HepG2 (cell line): ENCODE measurements at regions not wholly inside any gene's neighbourhood (a gene's known extent, or its start where the extent isn't known, plus 50 kb on each side); places are given as distances from the start of the nearest gene placed in this dataset.

Experiments used
- ATAC-seq: fragments of 200-7000 bp; cut with Tn5 transposase; 3 replicates; pipeline ENCODE4 v1.9.1; 2020; ENCODE audit warnings: mild to moderate bottlenecking, moderate library complexity
- BruUV-seq: library from RNA; stranded (reverse); fragments of 400-500 nt; replicated peaks from 2 replicates; lab custom pipeline; 2021; lab: Mats Ljungman, UMichigan
- CTCF ChIA-PET: fragments of 300-600 bp; formaldehyde crosslinking; extraction: SDS; loops from one replicate; lab custom pipeline; 2021; ENCODE audit warnings: low total read pairs, inconsistent platforms, low intra/inter-chr PET ratio; lab: Yijun Ruan, JAX
- POLR2A ChIA-PET: fragments of 350-600 bp; sonication (Branson Sonifier 250); formaldehyde crosslinking; loops from one replicate; lab custom pipeline; 2020; ENCODE audit warnings: antibody characterized with exemption, inconsistent platforms; lab: Yijun Ruan, JAX
- DNase-seq: peaks from one replicate; pipeline ENCODE4 v3.0.0-alpha.2; 2015; ENCODE audit warnings: low spot score
- FAIRE-seq: peaks from 3 replicates; lab custom pipeline; 2011; peaks lifted over from hg19 to GRCh38; lab: Jason Lieb, UNC
- H2AFZ ChIP-seq: one replicate; pipeline ENCODE4 v1.6.1; 2011; ENCODE audit warnings: low read length, inconsistent platforms
- H3K27ac ChIP-seq: fragments of 300-600 bp; 3 replicates; pipeline ENCODE4 v1.8.0; 2011; ENCODE audit warnings: mixed run types, mild to moderate bottlenecking, mixed read lengths, low read length, inconsistent platforms; ENCODE audit not compliant: insufficient read depth; ENCODE audit errors: extremely low read length
- H3K27me3 ChIP-seq, 2 experiments: fragments of 200-600 bp in 1 of 2; 2 replicates in 1 of 2; 3 replicates in 1 of 2; pipeline versions ENCODE4 v1.6.0 to v1.8.0; 2011; ENCODE audit warnings: low read length in 2 of 2, mild to moderate bottlenecking in 2 of 2, moderate library complexity in 2 of 2, inconsistent platforms in 1 of 2; ENCODE audit not compliant: insufficient read depth in 2 of 2, control insufficient read depth in 1 of 2
- H3K36me3 ChIP-seq, 2 experiments: fragments of 200-600 bp in 1 of 2; replicated peaks in 1 of 2; 2 replicates in 1 of 2; 3 replicates in 1 of 2; pipeline versions ENCODE4 v1.5.1 to v1.8.0; 2011; ENCODE audit warnings: low read length in 2 of 2, inconsistent platforms in 1 of 2; ENCODE audit not compliant: insufficient read depth in 2 of 2, control insufficient read depth in 1 of 2
- H3K4me1 ChIP-seq: 2 replicates; pipeline ENCODE4 v1.5.1; 2012; ENCODE audit warnings: low read length, inconsistent platforms; ENCODE audit not compliant: insufficient read depth
- H3K4me2 ChIP-seq: 2 replicates; pipeline ENCODE4 v1.6.0; 2011; ENCODE audit warnings: low read depth, low read length, inconsistent platforms
- H3K4me3 ChIP-seq, 3 experiments: fragments of 200-600 bp in 1 of 3; sonication (generic), shearing (Covaris generic) in 1 of 3; replicated peaks in 1 of 3; 2 replicates each; pipeline ENCODE4 v1.5.1; 2011 to 2016; ENCODE audit warnings: low read length in 3 of 3, inconsistent platforms in 2 of 3, low read depth in 2 of 3, mild to moderate bottlenecking in 2 of 3, control low read depth in 1 of 3, mixed read lengths in 1 of 3; ENCODE audit not compliant: insufficient read depth in 1 of 3
- H3K79me2 ChIP-seq: one replicate; pipeline ENCODE4 v1.6.1; 2011; ENCODE audit warnings: low read length, inconsistent platforms; ENCODE audit not compliant: insufficient read depth
- H3K9ac ChIP-seq: 2 replicates; pipeline ENCODE4 v1.6.0; 2011; ENCODE audit warnings: mild to moderate bottlenecking, low read depth, low read length, inconsistent platforms; ENCODE audit not compliant: insufficient read depth
- H3K9me3 ChIP-seq: 2 replicates; pipeline ENCODE4 v1.5.1; 2012; ENCODE audit warnings: mild to moderate bottlenecking, low read length
- H4K20me1 ChIP-seq: 2 replicates; pipeline ENCODE4 v1.6.0; 2011; ENCODE audit warnings: inconsistent platforms, mild to moderate bottlenecking, low read length, moderate library complexity; ENCODE audit not compliant: insufficient read depth
- BORCS8-MEF2B ChIP-seq: sonication (generic); formaldehyde crosslinking; IDR thresholded peaks from 2 replicates; pipeline ENCODE4 v1.8.0; 2022; ENCODE audit warnings: mild to moderate bottlenecking, missing genetic modification reagents
- CREBL2 ChIP-seq: sonication (generic); formaldehyde crosslinking; IDR thresholded peaks from 2 replicates; pipeline ENCODE4 v1.8.1; 2023; ENCODE audit warnings: missing genetic modification reagents, mild to moderate bottlenecking, borderline replicate concordance
- FOXA3 ChIP-seq: IDR thresholded peaks from 2 replicates; pipeline ENCODE4 v1.6.1; 2016; ENCODE audit warnings: missing genetic modification reagents, missing compliant biosample characterization
- MIER3 ChIP-seq: IDR thresholded peaks from 2 replicates; pipeline ENCODE4 v1.6.1; 2016; ENCODE audit warnings: missing compliant biosample characterization, borderline replicate concordance
- SRSF4 ChIP-seq: fragments of 200-400 bp; formaldehyde crosslinking; IDR thresholded peaks from one replicate; pipeline ENCODE4 v1.6.1; 2018; ENCODE audit warnings: mild to moderate bottlenecking, low read depth, low read length, moderate library complexity; ENCODE audit not compliant: poor library complexity, severe bottlenecking
- ZBTB3 ChIP-seq: sonication (generic); formaldehyde crosslinking; IDR thresholded peaks from 2 replicates; pipeline ENCODE4 v1.4.0; 2020; ENCODE audit warnings: low read depth, mild to moderate bottlenecking, moderate library complexity, missing genetic modification reagents, borderline replicate concordance
- ZNF75D ChIP-seq: sonication (generic); formaldehyde crosslinking; IDR thresholded peaks from 2 replicates; pipeline ENCODE4 v1.8.1; 2023; ENCODE audit warnings: missing genetic modification reagents, mild to moderate bottlenecking, borderline replicate concordance
- WGBS: methylation state at CpG from one replicate; pipeline ENCODE4 v1.1.6; 2017; ENCODE audit warnings: low lambda C conversion rate; 5-methylcytosine and 5-hydroxymethylcytosine counted together
- in situ Hi-C: cut with HindIII; loops from 2 replicates; pipeline ENCODE4 v1.10.0; 2017; ENCODE audit warnings: low pct_unique_long_range_greater_than_20kb; ENCODE audit not compliant: extremely low pct_ligation_motif_present
- intact Hi-C: fragments of 100-400 bp; cut with micrococcal nuclease; formaldehyde crosslinking; loops from one replicate; pipeline ENCODE4 v1.10.0; 2022; ENCODE audit not compliant: unreplicated experiment

- in situ Hi-C loops (no loop called here), intact Hi-C loops (no loop called here)
- Histone ChIP-seq H3K79me2 (no peaks in the 10 kb centered on the region), H2AFZ (no peak overlapping the region), H3K9ac (no peak overlapping the region), H3K4me2 (no peak overlapping the region), H3K4me3 (no peak overlapping the region), H3K4me1 (no peaks in the 10 kb centered on the region), H3K27me3 (no peaks in the 10 kb centered on the region), H3K27ac (no peak overlapping the region), H3K36me3 (no peaks in the 10 kb centered on the region), H3K9me3 (no peaks in the 10 kb centered on the region), H4K20me1 (no peaks in the 10 kb centered on the region)
- POLR2A ChIA-PET = no interaction called here
- CTCF ChIA-PET = no interaction called here
- ATAC-seq = no peak
- no peak for DNase-seq
- WGBS = 47% methylated on average over 10 of the region's 10 CpGs
- no TSS peak for BruUV-seq
- TF ChIP-seq ZBTB3 (CRISPR knock-in tag) (no peak), FOXA3 (CRISPR knock-in tag) (no peak)
- TF ChIP-seq, all 625 proteins: peak for 0
- FAIRE-seq = no peak
Observed at GRCh38 chr3:113079218-113079961, 88.6 kb downstream of the GTPBP8 start.

- no peaks in the 10 kb centered on the region for H3K36me3 ChIP-seq
- H3K79me2 ChIP-seq = no peaks in the 10 kb centered on the region
- FAIRE-seq = no peak
- POLR2A ChIA-PET = no interaction called here
- intact Hi-C loops = no loop called here
- ATAC-seq = no peak
- no peak overlapping the region for H3K27ac ChIP-seq
- no peak for TF ChIP-seq CREBL2 (CRISPR knock-in tag)
- TF ChIP-seq MIER3 (CRISPR knock-in tag) = no peak
- no peak for TF ChIP-seq ZNF75D (CRISPR knock-in tag)
- TF ChIP-seq BORCS8-MEF2B (CRISPR knock-in tag) = no peak
- no peak for TF ChIP-seq SRSF4
- TF ChIP-seq, all 625 proteins: peak for 0
- DNase-seq = no peak
- Histone ChIP-seq H3K9ac (no peak overlapping the region), H3K4me1 (peaks cover 17% of the 10 kb centered on the region), H3K4me3 (no peak overlapping the region), H2AFZ (no peak overlapping the region), H3K27me3 (no peaks in the 10 kb centered on the region), H3K4me2 (no peak overlapping the region), H4K20me1 (no peaks in the 10 kb centered on the region), H3K9me3 (no peaks in the 10 kb centered on the region)
- in situ Hi-C loops = no loop called here
- CTCF ChIA-PET = no interaction called here
- 85% methylated on average over 2 of the region's 2 CpGs for WGBS
- BruUV-seq = no TSS peak
Observed at GRCh38 chr3:113084777-113085176, 94.0 kb downstream of the GTPBP8 start.
